GM12873 (cell line): ENCODE measurements at regions not wholly inside any gene's neighbourhood (a gene's known extent, or its start where the extent isn't known, plus 50 kb on each side); places are given as distances from the start of the nearest gene placed in this dataset.

ENCODE experiments used
- TF ChIP-seq, protein P1 (sequence below): IDR thresholded peaks from 2 replicates; pipeline ENCODE4 v1.5.1; 2012; ENCODE audit warnings: low read depth, mild to moderate bottlenecking, moderate library complexity, low read length, control low read depth; ENCODE audit not compliant: insufficient read depth; ENCODE audit errors: missing control alignments

DNA sequence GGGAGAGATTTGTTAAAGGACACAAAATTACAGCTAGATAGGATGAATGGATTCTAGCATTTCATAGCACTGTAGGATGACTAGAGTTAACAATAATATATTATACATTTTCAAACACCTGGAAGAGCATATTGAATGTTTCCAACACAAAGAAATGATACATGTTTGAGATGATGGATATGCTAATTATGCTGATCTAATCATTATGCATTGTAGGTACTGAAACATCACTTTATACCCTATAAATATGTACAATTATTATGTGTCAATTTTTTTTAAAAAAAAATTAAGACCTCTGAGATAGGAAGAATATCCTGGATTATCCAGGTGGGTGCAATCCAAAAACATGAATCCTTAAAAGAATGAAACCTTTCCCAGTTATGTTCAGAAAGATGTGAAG, 100.3 kb upstream of the CPNE8 start:
- TF ChIP-seq, protein P1, sequence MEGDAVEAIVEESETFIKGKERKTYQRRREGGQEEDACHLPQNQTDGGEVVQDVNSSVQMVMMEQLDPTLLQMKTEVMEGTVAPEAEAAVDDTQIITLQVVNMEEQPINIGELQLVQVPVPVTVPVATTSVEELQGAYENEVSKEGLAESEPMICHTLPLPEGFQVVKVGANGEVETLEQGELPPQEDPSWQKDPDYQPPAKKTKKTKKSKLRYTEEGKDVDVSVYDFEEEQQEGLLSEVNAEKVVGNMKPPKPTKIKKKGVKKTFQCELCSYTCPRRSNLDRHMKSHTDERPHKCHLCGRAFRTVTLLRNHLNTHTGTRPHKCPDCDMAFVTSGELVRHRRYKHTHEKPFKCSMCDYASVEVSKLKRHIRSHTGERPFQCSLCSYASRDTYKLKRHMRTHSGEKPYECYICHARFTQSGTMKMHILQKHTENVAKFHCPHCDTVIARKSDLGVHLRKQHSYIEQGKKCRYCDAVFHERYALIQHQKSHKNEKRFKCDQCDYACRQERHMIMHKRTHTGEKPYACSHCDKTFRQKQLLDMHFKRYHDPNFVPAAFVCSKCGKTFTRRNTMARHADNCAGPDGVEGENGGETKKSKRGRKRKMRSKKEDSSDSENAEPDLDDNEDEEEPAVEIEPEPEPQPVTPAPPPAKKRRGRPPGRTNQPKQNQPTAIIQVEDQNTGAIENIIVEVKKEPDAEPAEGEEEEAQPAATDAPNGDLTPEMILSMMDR = no peak

DNA sequence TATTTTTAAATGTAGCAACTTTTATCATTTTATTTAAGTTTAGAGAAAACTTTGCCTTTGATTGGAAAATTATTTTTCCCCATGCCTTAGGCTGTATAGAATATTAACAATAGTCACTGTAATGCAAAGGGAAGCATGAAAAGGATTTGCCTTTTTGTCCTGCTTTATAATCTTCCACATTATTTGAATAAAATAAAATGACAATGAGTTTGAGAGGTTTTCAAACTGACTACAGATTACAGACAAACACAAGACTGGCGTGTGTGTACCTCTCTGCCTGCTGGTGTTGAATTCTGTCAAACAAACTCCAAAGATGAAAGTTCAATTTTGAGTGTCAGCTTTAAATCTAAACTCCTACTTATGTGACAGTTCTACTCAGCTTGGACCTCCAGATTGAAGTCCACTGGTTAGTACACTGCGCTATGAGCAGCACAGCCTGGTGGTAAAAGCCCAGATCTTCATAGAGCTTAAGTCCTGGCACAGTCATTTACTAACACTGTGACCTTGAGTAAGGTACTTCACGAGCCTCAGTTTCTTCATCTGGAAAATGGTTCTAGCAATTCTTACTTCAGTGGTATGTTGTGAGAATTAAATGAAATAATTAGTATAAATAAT, 98.3 kb upstream of the CPNE8 start:
- TF ChIP-seq, protein P1 = peak; percentile 2

DNA sequence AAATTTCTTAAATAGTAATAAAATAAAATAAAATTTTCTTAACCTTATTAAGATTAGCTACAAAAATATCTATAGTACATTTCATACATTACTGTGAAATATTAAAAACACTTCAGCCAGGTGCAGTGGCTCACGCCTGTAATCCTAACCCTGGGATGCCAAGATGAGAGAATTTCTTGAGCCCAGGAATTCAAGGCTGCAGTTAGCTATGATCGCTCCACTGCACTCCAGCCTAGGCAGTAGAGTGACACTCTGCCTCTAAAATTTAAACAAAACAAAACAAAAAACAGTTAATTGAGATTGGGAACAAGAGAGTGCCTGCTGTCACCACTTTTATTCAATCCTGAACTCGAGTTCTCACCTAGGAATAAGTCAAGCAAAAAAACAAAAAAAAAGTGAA, 95.0 kb upstream of the CPNE8 start:
- TF ChIP-seq, protein P1 = no peak

DNA sequence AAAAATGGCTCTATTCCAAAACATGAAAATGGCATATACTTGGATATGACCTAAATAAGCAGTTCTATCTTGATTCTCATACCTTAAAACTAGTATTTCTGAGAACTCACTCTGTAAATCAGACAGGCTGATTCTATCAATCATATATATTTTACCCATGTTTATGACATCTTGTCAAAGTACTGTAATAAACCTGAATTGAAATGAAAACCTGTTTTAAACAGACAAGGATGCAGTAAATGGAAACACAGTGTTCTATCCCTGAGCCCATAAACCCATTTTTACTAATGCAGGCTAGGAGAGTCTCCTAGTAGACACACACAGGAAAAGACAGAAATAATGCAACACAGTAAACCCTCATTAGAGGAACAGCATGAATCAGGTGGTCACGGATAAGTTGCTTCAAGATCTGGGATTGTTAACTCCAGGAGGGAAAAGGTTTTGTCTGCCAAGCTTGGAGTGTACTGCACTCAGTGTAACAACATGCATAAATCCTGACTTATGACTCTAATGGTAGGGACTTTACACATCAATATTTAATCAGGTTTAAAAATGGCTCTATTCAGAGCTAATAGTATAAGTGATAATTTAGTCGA, 93.6 kb upstream of the CPNE8 start:
- TF ChIP-seq, protein P1 = no peak

DNA sequence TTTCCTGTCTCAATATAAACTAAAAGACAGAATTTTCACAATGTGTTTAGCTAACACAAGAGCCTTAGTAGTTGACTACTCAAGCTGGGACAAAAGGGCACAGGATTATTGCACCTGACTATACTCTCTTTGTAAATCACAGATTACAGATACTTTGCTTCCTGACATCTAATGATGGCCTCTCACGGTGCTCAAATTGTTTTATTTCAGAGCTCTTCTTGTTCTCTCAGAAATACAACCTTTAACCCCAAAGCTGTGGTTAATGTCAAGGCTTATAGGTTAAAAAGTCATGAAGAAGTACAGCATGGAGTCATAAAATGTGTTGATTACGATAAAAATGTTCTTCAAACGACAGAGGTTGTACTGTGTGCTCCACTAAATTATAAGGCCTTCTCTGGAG, 89.9 kb upstream of the CPNE8 start:
- TF ChIP-seq, protein P1 = no peak

DNA sequence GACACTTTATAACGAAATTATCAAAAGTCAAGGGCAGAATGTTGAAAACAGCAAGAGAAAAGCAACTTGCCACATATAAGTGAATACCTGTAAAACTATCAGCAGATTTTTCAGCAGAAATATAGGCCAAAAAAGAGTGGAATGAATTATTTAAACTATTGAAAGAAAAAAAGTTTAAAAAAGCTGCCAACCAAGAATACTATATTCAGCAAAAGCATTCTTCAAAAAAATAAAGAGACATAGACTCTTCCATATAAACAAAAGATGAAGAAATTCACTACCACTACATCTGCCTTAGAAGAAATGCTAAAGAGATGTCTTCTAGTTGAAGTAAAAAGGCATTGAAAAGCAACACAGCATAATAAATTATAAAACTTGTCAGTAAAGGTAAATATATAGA, 80.6 kb upstream of the CPNE8 start:
- TF ChIP-seq, protein P1 = no peak

DNA sequence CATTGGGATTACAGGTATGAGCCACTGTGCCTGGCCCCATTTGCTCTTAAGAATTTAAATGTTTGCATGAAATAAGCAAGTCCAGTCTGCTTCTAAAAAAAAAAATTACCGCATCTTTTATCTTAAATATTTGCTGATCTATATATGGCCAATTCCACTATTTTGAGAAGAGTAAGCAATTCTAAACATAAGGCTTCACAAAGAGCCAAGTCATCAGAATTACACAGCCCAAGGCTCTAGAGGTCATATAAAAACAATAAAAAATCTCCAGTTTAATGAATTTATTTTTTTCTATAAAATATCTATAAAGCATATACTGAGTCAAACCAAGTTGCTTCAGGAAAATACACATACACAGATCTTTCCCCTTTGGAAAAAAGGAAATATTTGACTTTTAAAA, 79.0 kb upstream of the CPNE8 start:
- TF ChIP-seq, protein P1 = no peak
